DOHH2 (cell line): ENCODE measurements at regions not wholly inside any gene's neighbourhood (a gene's known extent, or its start where the extent isn't known, plus 50 kb on each side); places are given as distances from the start of the nearest gene placed in this dataset.

Experiments used
- H3F3A ChIP-seq: fragments of 200-600 bp; sonication (generic), shearing (Covaris generic); 2 replicates; pipeline ENCODE4 v1.6.0; 2016; ENCODE audit warnings: antibody characterized with exemption, mild to moderate bottlenecking; ENCODE audit not compliant: control insufficient read depth, insufficient read depth
- H3K27ac ChIP-seq: fragments of 200-600 bp; sonication (generic); 2 replicates; pipeline ENCODE4 v1.5.1; 2014; ENCODE audit warnings: low read depth, mild to moderate bottlenecking, low read length, moderate library complexity
- H3K27me3 ChIP-seq: fragments of 200-600 bp; sonication (generic); 2 replicates; pipeline ENCODE4 v1.6.1; 2014; ENCODE audit warnings: mild to moderate bottlenecking, low read length, mixed read lengths; ENCODE audit not compliant: control insufficient read depth
- H3K36me3 ChIP-seq: fragments of 200-600 bp; sonication (generic); 2 replicates; pipeline ENCODE4 v1.6.1; 2014; ENCODE audit warnings: mild to moderate bottlenecking, low read length, moderate library complexity, mixed read lengths; ENCODE audit not compliant: control insufficient read depth
- H3K4me1 ChIP-seq: fragments of 200-600 bp; sonication (generic); 2 replicates; pipeline ENCODE4 v1.6.1; 2014; ENCODE audit warnings: mild to moderate bottlenecking, low read length, mixed read lengths; ENCODE audit not compliant: control insufficient read depth
- H3K4me2 ChIP-seq: fragments of 200-600 bp; sonication (generic); 2 replicates; pipeline ENCODE4 v1.6.0; 2014; ENCODE audit warnings: mild to moderate bottlenecking, low read length, moderate library complexity
- H3K4me3 ChIP-seq: fragments of 200-600 bp; sonication (generic); 2 replicates; pipeline ENCODE4 v1.5.1; 2014; ENCODE audit warnings: mild to moderate bottlenecking, low read length, mixed read lengths
- H3K79me2 ChIP-seq: fragments of 200-600 bp; sonication (generic); 2 replicates; pipeline ENCODE4 v1.6.1; 2014; ENCODE audit warnings: mild to moderate bottlenecking, low read length, mixed read lengths; ENCODE audit not compliant: control insufficient read depth
- H3K9me2 ChIP-seq: fragments of 200-600 bp; sonication (generic); replicated peaks from 2 replicates; pipeline ENCODE4 v1.6.1; 2014; ENCODE audit warnings: mild to moderate bottlenecking, low read length, mixed read lengths; ENCODE audit not compliant: control insufficient read depth
- H3K9me3 ChIP-seq: fragments of 200-600 bp; sonication (generic); 2 replicates; pipeline ENCODE4 v1.6.1; 2014; ENCODE audit warnings: antibody characterized with exemption, low read length, mixed read lengths; ENCODE audit not compliant: control insufficient read depth, insufficient read depth
- H4K20me1 ChIP-seq: fragments of 200-600 bp; sonication (generic); 2 replicates; pipeline ENCODE4 v1.6.0; 2014; ENCODE audit warnings: low read depth, mild to moderate bottlenecking, antibody characterized with exemption, low read length, moderate library complexity; ENCODE audit not compliant: control insufficient read depth, insufficient read depth
- EZH2phosphoT487 ChIP-seq: fragments of 200-600 bp; sonication (generic); IDR thresholded peaks from 2 replicates; pipeline ENCODE4 v1.6.1; 2017; ENCODE audit warnings: borderline replicate concordance, mild to moderate bottlenecking, antibody characterized with exemption, low read length, moderate library complexity, mixed read lengths
- TF ChIP-seq, protein P1 (sequence below): fragments of 200-600 bp; sonication (generic); IDR thresholded peaks from one replicate; pipeline ENCODE4 v1.5.1; 2014; ENCODE audit warnings: antibody characterized with exemption, mild to moderate bottlenecking, low read depth, low read length; ENCODE audit not compliant: poor library complexity, severe bottlenecking

- Histone ChIP-seq H3K4me1 (no peaks in the 10 kb centered on the region), H3F3A (no peaks in the 10 kb centered on the region), H3K9me2 (no peaks in the 10 kb centered on the region), H3K27ac (no peak overlapping the region), H3K4me2 (no peak overlapping the region), H3K36me3 (no peaks in the 10 kb centered on the region), H4K20me1 (no peaks in the 10 kb centered on the region), H3K9me3 (no peaks in the 10 kb centered on the region), H3K27me3 (peaks cover 7% of the 10 kb centered on the region; the same call in 1 of the 2 replicates), H3K79me2 (no peaks in the 10 kb centered on the region), H3K4me3 (no peak overlapping the region)
- TF ChIP-seq, protein P1, sequence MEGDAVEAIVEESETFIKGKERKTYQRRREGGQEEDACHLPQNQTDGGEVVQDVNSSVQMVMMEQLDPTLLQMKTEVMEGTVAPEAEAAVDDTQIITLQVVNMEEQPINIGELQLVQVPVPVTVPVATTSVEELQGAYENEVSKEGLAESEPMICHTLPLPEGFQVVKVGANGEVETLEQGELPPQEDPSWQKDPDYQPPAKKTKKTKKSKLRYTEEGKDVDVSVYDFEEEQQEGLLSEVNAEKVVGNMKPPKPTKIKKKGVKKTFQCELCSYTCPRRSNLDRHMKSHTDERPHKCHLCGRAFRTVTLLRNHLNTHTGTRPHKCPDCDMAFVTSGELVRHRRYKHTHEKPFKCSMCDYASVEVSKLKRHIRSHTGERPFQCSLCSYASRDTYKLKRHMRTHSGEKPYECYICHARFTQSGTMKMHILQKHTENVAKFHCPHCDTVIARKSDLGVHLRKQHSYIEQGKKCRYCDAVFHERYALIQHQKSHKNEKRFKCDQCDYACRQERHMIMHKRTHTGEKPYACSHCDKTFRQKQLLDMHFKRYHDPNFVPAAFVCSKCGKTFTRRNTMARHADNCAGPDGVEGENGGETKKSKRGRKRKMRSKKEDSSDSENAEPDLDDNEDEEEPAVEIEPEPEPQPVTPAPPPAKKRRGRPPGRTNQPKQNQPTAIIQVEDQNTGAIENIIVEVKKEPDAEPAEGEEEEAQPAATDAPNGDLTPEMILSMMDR: peak; percentile 67
- no peak for TF ChIP-seq EZH2phosphoT487
Observed at GRCh38 chr10:109773288-109774120, 149.8 kb downstream of the XPNPEP1 start.

- Histone ChIP-seq H3K9me3 (no peaks in the 10 kb centered on the region), H3K27me3 (peaks cover 7% of the 10 kb centered on the region; the same call in 1 of the 2 replicates), H3K27ac (no peak overlapping the region), H3K4me3 (no peak overlapping the region), H3K9me2 (no peaks in the 10 kb centered on the region), H3K4me2 (no peak overlapping the region), H3K36me3 (no peaks in the 10 kb centered on the region), H3F3A (no peaks in the 10 kb centered on the region), H3K79me2 (no peaks in the 10 kb centered on the region), H4K20me1 (no peaks in the 10 kb centered on the region), H3K4me1 (no peaks in the 10 kb centered on the region)
- TF ChIP-seq, protein P1: no peak
- TF ChIP-seq EZH2phosphoT487: no peak
Observed at GRCh38 chr10:109770663-109771062, 152.6 kb downstream of the XPNPEP1 start.

- Histone ChIP-seq H3K9me2 (no peaks in the 10 kb centered on the region), H3K4me2 (no peak overlapping the region), H3F3A (no peaks in the 10 kb centered on the region), H3K27me3 (peaks cover 7% of the 10 kb centered on the region; the same call in 1 of the 2 replicates), H3K36me3 (no peaks in the 10 kb centered on the region), H3K4me3 (no peak overlapping the region), H4K20me1 (no peaks in the 10 kb centered on the region), H3K9me3 (no peaks in the 10 kb centered on the region), H3K4me1 (no peaks in the 10 kb centered on the region), H3K79me2 (no peaks in the 10 kb centered on the region), H3K27ac (no peak overlapping the region)
- TF ChIP-seq, protein P1: no peak
- no peak for TF ChIP-seq EZH2phosphoT487
Observed at GRCh38 chr10:109769966-109770365, 153.3 kb downstream of the XPNPEP1 start.
